CD4-positive, alpha-beta T cell (primary cell): ENCODE measurements at regions not wholly inside any gene's neighbourhood (a gene's known extent, or its start where the extent isn't known, plus 50 kb on each side); places are given as distances from the start of the nearest gene placed in this dataset.

Experiments used
- ATAC-seq: fragments of 200-7000 bp; cut with Tn5 transposase; one replicate; pipeline ENCODE4 v1.10.0; 2022; ENCODE audit warnings: mild to moderate bottlenecking; ENCODE audit not compliant: poor library complexity
- CTCF ChIA-PET: fragments of 350-600 bp; sonication (Branson Sonifier 250); formaldehyde crosslinking; loops from one replicate; lab custom pipeline; 2021; ENCODE audit warnings: antibody characterized with exemption, inconsistent platforms; lab: Charles Lee
- POLR2A ChIA-PET: fragments of 350-600 bp; sonication (Branson Sonifier 250); formaldehyde crosslinking; loops from one replicate; lab custom pipeline; 2021; ENCODE audit warnings: antibody characterized with exemption, inconsistent platforms; lab: Charles Lee
- DNase-seq, 14 experiments: peaks; one replicate each; pipeline ENCODE4 v3.0.0-alpha.2; 2013 to 2020; ENCODE audit warnings: mixed read lengths in 2 of 14
- H3K27ac ChIP-seq, 2 donors: one replicate each; pipeline versions ENCODE4 v1.5.1 to v1.7.0; 2013; ENCODE audit warnings: low read length in 2 of 2, low read depth in 1 of 2, mild to moderate bottlenecking in 1 of 2
- H3K27me3 ChIP-seq, 2 experiments: 1 replicate in 1 of 2; 2 replicates in 1 of 2; pipeline versions ENCODE4 v1.6.1 to v1.7.0; 2013; ENCODE audit warnings: low read length in 2 of 2, control low read depth in 1 of 2, mild to moderate bottlenecking in 1 of 2, moderate library complexity in 1 of 2; ENCODE audit not compliant: insufficient read depth in 2 of 2, control insufficient read depth in 1 of 2
- H3K36me3 ChIP-seq: one replicate; pipeline ENCODE4 v1.6.1; 2013; ENCODE audit warnings: low read length, control low read depth; ENCODE audit not compliant: insufficient read depth
- H3K4me1 ChIP-seq: one replicate; pipeline ENCODE4 v1.6.1; 2013; ENCODE audit warnings: low read length, control low read depth; ENCODE audit not compliant: insufficient read depth
- H3K4me3 ChIP-seq: one replicate; pipeline ENCODE4 v1.5.1; 2013; ENCODE audit warnings: mild to moderate bottlenecking, low read length, moderate library complexity
- H3K9me3 ChIP-seq, 2 experiments: 1 replicate in 1 of 2; 2 replicates in 1 of 2; pipeline versions ENCODE4 v1.6.1 to v1.7.0; 2013; ENCODE audit warnings: low read length in 2 of 2, mild to moderate bottlenecking in 2 of 2, control low read depth in 1 of 2, moderate library complexity in 1 of 2; ENCODE audit not compliant: control insufficient read depth in 1 of 2, insufficient read depth in 1 of 2
- H3K27ac Mint-ChIP-seq: one replicate; pipeline ENCODE4 v1.8.0; 2020; ENCODE audit warnings: mixed read lengths
- H3K27me3 Mint-ChIP-seq: one replicate; pipeline ENCODE4 v1.8.0; 2021; ENCODE audit warnings: mixed read lengths
- H3K36me3 Mint-ChIP-seq: one replicate; pipeline ENCODE4 v1.8.0; 2021; ENCODE audit warnings: low read depth, mixed read lengths
- H3K4me1 Mint-ChIP-seq: one replicate; pipeline ENCODE4 v1.8.0; 2021; ENCODE audit warnings: low read depth, mixed read lengths
- H3K4me3 Mint-ChIP-seq: one replicate; pipeline ENCODE4 v1.8.0; 2020; ENCODE audit warnings: mild to moderate bottlenecking, mixed read lengths
- H3K9me3 Mint-ChIP-seq: one replicate; pipeline ENCODE4 v1.8.0; 2020; ENCODE audit warnings: mixed read lengths
- CTCF ChIP-seq: fragments of 200-600 bp; IDR thresholded peaks from one replicate; pipeline ENCODE4 v1.8.0; 2022; ENCODE audit warnings: antibody characterized with exemption, mild to moderate bottlenecking
- intact Hi-C, 2 experiments: fragments of 100-400 bp; cut with DNase I in 1 of 2; cut with micrococcal nuclease in 1 of 2; formaldehyde crosslinking; loops; one replicate each; pipeline versions ENCODE4 v1.15.1 to v1.9.0; 2023 to 2025; cut with DNase I, micrococcal nuclease

DNA sequence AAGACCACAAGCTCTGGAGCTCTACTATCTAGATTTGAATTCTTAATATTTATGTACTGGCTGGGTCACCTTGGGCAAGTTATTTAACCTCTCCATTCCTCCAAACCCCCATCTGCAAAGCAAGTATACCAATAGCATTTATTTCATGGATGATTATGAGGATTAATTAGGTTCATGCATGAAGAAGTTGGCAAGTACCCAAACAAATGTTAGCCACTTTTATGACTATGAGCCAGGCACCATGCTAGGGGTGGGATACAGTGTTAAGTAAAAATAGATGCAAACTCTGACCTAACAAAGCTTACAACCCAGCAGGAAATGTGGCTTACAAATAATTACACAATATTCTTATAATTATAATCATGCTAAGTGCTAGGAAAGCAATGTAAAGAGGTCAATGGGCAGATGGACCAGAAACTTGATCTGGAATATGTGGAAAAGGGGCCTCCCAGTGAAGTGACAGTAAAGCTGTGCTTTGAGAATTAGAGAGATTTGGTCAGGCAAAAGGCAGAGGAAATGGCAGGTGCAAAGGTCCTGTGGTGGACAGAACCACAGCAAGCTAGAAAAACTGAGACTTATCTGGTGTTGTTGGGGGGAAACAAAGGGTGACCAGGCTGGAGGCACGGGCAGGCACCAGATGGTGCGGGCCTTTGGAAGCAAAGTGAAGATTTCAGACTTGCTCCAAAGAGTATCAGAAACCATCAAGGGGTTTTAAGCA lies 525.2 kb upstream of the TRPC7 start:
- TF ChIP-seq CTCF: no peak
- no peaks in the 10 kb centered on the region for H3K27me3 Mint-ChIP-seq
- ATAC-seq: no peak
- no peak overlapping the region for H3K27ac Mint-ChIP-seq
- DNase-seq: no peak
- intact Hi-C loops: no loop called here
- Histone ChIP-seq H3K9me3 (peaks cover 0 to 3% of the 10 kb centered on the region in 2 experiments), H3K27me3 (no peaks in the 10 kb centered on the region), H3K27ac (no peak overlapping the region), H3K4me1 (no peaks in the 10 kb centered on the region), H3K36me3 (no peaks in the 10 kb centered on the region), H3K4me3 (no peak overlapping the region)
- no peaks in the 10 kb centered on the region for H3K4me1 Mint-ChIP-seq
- POLR2A ChIA-PET: no interaction called here
- CTCF ChIA-PET: no interaction called here
- H3K36me3 Mint-ChIP-seq: no peaks in the 10 kb centered on the region
- no peaks in the 10 kb centered on the region for H3K9me3 Mint-ChIP-seq
- no peak overlapping the region for H3K4me3 Mint-ChIP-seq

DNA sequence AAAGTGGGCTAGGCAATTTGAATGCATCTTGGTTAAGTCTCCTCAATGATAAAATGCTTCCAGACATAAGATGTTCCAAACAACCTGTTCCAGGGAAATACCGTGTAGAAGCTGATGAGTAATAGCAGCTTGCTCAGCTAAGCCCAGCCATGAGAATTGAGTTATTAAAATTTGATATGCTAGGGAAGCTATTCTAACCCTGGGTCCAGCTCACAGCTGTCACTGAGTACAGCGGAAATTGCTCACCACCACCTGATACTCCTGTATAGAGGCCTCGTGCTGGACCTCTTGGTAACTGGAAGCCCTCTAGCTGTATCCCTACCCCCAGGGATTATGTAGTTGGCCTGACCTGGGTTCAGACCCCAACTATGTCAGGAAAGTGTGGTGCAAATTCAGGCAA lies 521.3 kb upstream of the TRPC7 start:
- DNase-seq: no peak
- H3K27ac Mint-ChIP-seq: no peak overlapping the region
- intact Hi-C loops: no loop called here
- no peaks in the 10 kb centered on the region for H3K36me3 Mint-ChIP-seq
- H3K4me3 Mint-ChIP-seq: no peak overlapping the region
- no peaks in the 10 kb centered on the region for H3K4me1 ChIP-seq
- POLR2A ChIA-PET: no interaction called here
- H3K4me3 ChIP-seq: no peak overlapping the region
- CTCF ChIA-PET: no interaction called here
- no peak for ATAC-seq
- H3K27me3 ChIP-seq: no peaks in the 10 kb centered on the region
- H3K4me1 Mint-ChIP-seq: no peaks in the 10 kb centered on the region
- no peaks in the 10 kb centered on the region for H3K27me3 Mint-ChIP-seq
- no peak for TF ChIP-seq CTCF
- H3K27ac ChIP-seq: no peak overlapping the region
- peaks cover 5% of the 10 kb centered on the region for H3K9me3 Mint-ChIP-seq
- peaks cover 0 to 3% of the 10 kb centered on the region in 2 experiments for H3K9me3 ChIP-seq
- H3K36me3 ChIP-seq: no peaks in the 10 kb centered on the region

GRCh38 chr5:136864960-136865359 lies 499.6 kb upstream of the TRPC7 start:
- intact Hi-C loops: no loop called here
- Histone ChIP-seq H3K4me1 (no peaks in the 10 kb centered on the region), H3K27ac (no peak overlapping the region), H3K27me3 (no peaks in the 10 kb centered on the region), H3K36me3 (no peaks in the 10 kb centered on the region), H3K9me3 (no peaks in the 10 kb centered on the region), H3K4me3 (no peak overlapping the region)
- Mint-ChIP-seq H3K36me3 (no peaks in the 10 kb centered on the region), H3K9me3 (no peaks in the 10 kb centered on the region), H3K27ac (no peak overlapping the region), H3K27me3 (no peaks in the 10 kb centered on the region), H3K4me3 (no peak overlapping the region), H3K4me1 (no peaks in the 10 kb centered on the region)
- no peak for DNase-seq
- ATAC-seq: no peak
- CTCF ChIA-PET: no interaction called here
- POLR2A ChIA-PET: no interaction called here
- no peak for TF ChIP-seq CTCF
